PC-9 (cell line): ENCODE measurements at regions not wholly inside any gene's neighbourhood (a gene's known extent, or its start where the extent isn't known, plus 50 kb on each side); places are given as distances from the start of the nearest gene placed in this dataset.
A peak's percentile ranks its signal among the peaks of the same experiment; 100 is the strongest.
"Not testable (repeated sequence)": the region's sequence is repeated elsewhere in the genome, so short reads cannot be mapped to it uniquely, and the experiment has no call there.

Experiments used
- BruUV-seq: library from RNA; stranded (reverse); fragments of 400-500 nt; replicated peaks from 2 replicates; lab custom pipeline; 2021; lab: Mats Ljungman, UMichigan
- CTCF ChIA-PET: fragments of 300-600 bp; sonication (Branson Sonifier 250); formaldehyde crosslinking; loops from one replicate; lab custom pipeline; 2022; ENCODE audit warnings: antibody characterized with exemption; lab: Charles Lee
- POLR2A ChIA-PET: fragments of 300-600 bp; sonication (Branson Sonifier 250); formaldehyde crosslinking; loops from one replicate; lab custom pipeline; 2022; ENCODE audit warnings: antibody characterized with exemption; ENCODE audit not compliant: unreplicated experiment; lab: Charles Lee
- DNase-seq, 2 experiments: peaks; one replicate each; pipeline versions ENCODE4 v3.0.0 to v3.0.0-alpha.2; 2015 to 2022; ENCODE audit warnings: mixed read lengths in 1 of 2
- H2AFZ ChIP-seq: fragments of 200-600 bp; sonication (generic); 2 replicates; pipeline ENCODE4 v1.8.1; 2017; ENCODE audit warnings: antibody characterized with exemption
- H3F3A ChIP-seq: fragments of 200-600 bp; sonication (generic); 2 replicates; pipeline ENCODE4 v1.8.1; 2017; ENCODE audit warnings: antibody characterized with exemption, mild to moderate bottlenecking, low read depth; ENCODE audit not compliant: insufficient read depth
- H3K27ac ChIP-seq: fragments of 200-600 bp; sonication (generic); 2 replicates; pipeline ENCODE4 v1.6.1; 2016; ENCODE audit warnings: mixed run types
- H3K27me3 ChIP-seq: fragments of 200-600 bp; sonication (generic); 2 replicates; pipeline ENCODE4 v1.6.1; 2016; ENCODE audit warnings: low read depth, mixed run types; ENCODE audit not compliant: insufficient read depth
- H3K36me3 ChIP-seq: fragments of 200-600 bp; sonication (generic); 2 replicates; pipeline ENCODE4 v1.6.1; 2016; ENCODE audit warnings: low read depth, mixed run types
- H3K4me1 ChIP-seq: fragments of 200-600 bp; sonication (generic); replicated peaks from 2 replicates; pipeline ENCODE4 v1.6.1; 2016; ENCODE audit warnings: mixed run types; ENCODE audit not compliant: insufficient read depth
- H3K4me2 ChIP-seq: fragments of 200-600 bp; sonication (generic); 2 replicates; pipeline ENCODE4 v1.6.1; 2017; ENCODE audit warnings: mixed run types
- H3K4me3 ChIP-seq: fragments of 200-600 bp; sonication (generic); 2 replicates; pipeline ENCODE4 v1.6.1; 2016; ENCODE audit warnings: mixed run types
- H3K79me2 ChIP-seq: fragments of 200-600 bp; sonication (generic); 2 replicates; pipeline ENCODE4 v1.6.1; 2017; ENCODE audit warnings: low read depth, mixed run types
- H3K9me2 ChIP-seq: fragments of 200-600 bp; sonication (generic); 2 replicates; pipeline ENCODE4 v1.8.1; 2017; ENCODE audit warnings: mild to moderate bottlenecking; ENCODE audit not compliant: insufficient read depth
- H3K9me3 ChIP-seq: fragments of 200-600 bp; sonication (generic); 2 replicates; pipeline ENCODE4 v1.8.1; 2016; ENCODE audit warnings: low read depth; ENCODE audit not compliant: insufficient read depth
- H4K20me1 ChIP-seq: fragments of 200-600 bp; sonication (generic); 2 replicates; pipeline ENCODE4 v1.8.1; 2017; ENCODE audit not compliant: insufficient read depth
- EZH2 ChIP-seq: fragments of 200-600 bp; sonication (generic); IDR thresholded peaks from 2 replicates; pipeline ENCODE4 v1.8.0; 2017; ENCODE audit warnings: antibody characterized with exemption, low read depth
- intact Hi-C: fragments of 100-400 bp; cut with micrococcal nuclease; formaldehyde crosslinking; loops from one replicate; pipeline ENCODE4 v1.10.0; 2022; ENCODE audit not compliant: unreplicated experiment
- TF ChIP-seq, protein P1 (sequence below): fragments of 200-600 bp; sonication (generic); conservative IDR thresholded peaks from 2 replicates; pipeline ENCODE4 v1.6.1; 2017; ENCODE audit warnings: mixed run types, antibody characterized with exemption, mild to moderate bottlenecking, moderate library complexity

- POLR2A ChIA-PET = no interaction called here
- Histone ChIP-seq H2AFZ (peak overlapping the region; percentile 79), H3F3A (peaks cover 43% of the 10 kb centered on the region), H3K4me1 (peaks cover 8% of the 10 kb centered on the region; the same call in 1 of the 2 replicates), H3K36me3 (no peaks in the 10 kb centered on the region), H4K20me1 (no peaks in the 10 kb centered on the region), H3K27ac (peak overlapping the region; percentile 15; the same call in 1 of the 2 replicates), H3K4me3 (peak overlapping the region; percentile 83), H3K9me2 (no peaks in the 10 kb centered on the region), H3K79me2 (no peaks in the 10 kb centered on the region), H3K4me2 (peak overlapping the region; percentile 74), H3K27me3 (no peaks in the 10 kb centered on the region), H3K9me3 (no peaks in the 10 kb centered on the region)
- BruUV-seq = no TSS peak
- CTCF ChIA-PET = no interaction called here
- TF ChIP-seq, protein P1, sequence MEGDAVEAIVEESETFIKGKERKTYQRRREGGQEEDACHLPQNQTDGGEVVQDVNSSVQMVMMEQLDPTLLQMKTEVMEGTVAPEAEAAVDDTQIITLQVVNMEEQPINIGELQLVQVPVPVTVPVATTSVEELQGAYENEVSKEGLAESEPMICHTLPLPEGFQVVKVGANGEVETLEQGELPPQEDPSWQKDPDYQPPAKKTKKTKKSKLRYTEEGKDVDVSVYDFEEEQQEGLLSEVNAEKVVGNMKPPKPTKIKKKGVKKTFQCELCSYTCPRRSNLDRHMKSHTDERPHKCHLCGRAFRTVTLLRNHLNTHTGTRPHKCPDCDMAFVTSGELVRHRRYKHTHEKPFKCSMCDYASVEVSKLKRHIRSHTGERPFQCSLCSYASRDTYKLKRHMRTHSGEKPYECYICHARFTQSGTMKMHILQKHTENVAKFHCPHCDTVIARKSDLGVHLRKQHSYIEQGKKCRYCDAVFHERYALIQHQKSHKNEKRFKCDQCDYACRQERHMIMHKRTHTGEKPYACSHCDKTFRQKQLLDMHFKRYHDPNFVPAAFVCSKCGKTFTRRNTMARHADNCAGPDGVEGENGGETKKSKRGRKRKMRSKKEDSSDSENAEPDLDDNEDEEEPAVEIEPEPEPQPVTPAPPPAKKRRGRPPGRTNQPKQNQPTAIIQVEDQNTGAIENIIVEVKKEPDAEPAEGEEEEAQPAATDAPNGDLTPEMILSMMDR = no peak
- no peak for TF ChIP-seq EZH2
- intact Hi-C loops = loop anchor here (1.0 to 5.0 kb wide), 9 partner anchors 58 to 418 kb away; partner anchors contain the start of gene ZNF184
- DNase-seq = no peak
Observed at GRCh38 chr6:27604986-27605385, 132.1 kb upstream of the ZNF184 start.

DNA sequence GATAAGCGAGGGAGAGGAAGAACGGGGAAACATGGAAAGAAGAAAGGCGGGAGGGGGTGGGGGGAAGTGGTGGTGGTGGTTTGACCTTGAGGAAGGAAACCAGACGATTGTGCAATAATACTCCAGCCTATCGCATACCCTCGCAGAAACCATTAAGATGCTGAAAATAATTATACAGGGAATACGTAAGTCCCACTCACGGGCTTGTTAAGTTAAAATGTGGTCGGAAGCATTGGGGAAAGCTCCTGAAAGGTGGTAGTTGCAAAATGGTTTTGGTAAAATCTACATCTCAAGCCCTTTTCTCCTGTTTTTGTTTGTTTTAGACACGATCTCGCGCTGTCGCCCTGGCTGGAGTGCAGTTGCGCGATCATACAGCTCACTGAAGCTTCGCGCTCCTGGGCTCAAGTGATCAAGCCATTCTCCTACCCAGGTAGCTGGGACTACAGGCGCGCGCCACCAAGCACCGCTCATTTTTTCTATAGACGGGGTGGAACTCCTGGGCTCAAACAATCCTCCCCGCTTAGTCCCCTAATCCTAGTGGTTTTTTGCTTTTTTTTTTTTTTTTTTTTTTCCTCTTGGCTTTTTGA, 128.9 kb upstream of the ZNF184 start:
- no peaks in the 10 kb centered on the region for H3K27me3 ChIP-seq
- H3K4me1 ChIP-seq = peaks cover 4% of the 10 kb centered on the region; the same call in 1 of the 2 replicates
- ChIA-PET POLR2A (interaction anchor here (0.5 to 0.6 kb wide), 2 partner anchors 46 to 1556 kb away, joined by 4 to 8 read pairs; no protein-coding TSS in a partner anchor), CTCF (interaction anchor here (1.0 kb wide), 1 partner anchor 83 kb away, joined by 5 read pairs; no protein-coding TSS in a partner anchor)
- peak overlapping the region; percentile 96 for H3K4me2 ChIP-seq
- H3K9me3 ChIP-seq = no peaks in the 10 kb centered on the region
- H3K27ac ChIP-seq = 0 out of 2 replicates have a peak overlapping the region, but pooled peaks have one; percentile 1
- no peaks in the 10 kb centered on the region for H3K36me3 ChIP-seq
- H3K9me2 ChIP-seq = no peaks in the 10 kb centered on the region
- H3K79me2 ChIP-seq = no peaks in the 10 kb centered on the region
- TF ChIP-seq EZH2 = no peak
- TF ChIP-seq, protein P1 = no peak
- H2AFZ ChIP-seq = peak overlapping the region; percentile 85
- no TSS peak for BruUV-seq
- DNase-seq = peak; percentile 44 to 64
- peak overlapping the region; percentile 87 for H3K4me3 ChIP-seq
- peaks cover 29% of the 10 kb centered on the region for H3F3A ChIP-seq
- no peaks in the 10 kb centered on the region for H4K20me1 ChIP-seq
- intact Hi-C loops = no loop called here

DNA sequence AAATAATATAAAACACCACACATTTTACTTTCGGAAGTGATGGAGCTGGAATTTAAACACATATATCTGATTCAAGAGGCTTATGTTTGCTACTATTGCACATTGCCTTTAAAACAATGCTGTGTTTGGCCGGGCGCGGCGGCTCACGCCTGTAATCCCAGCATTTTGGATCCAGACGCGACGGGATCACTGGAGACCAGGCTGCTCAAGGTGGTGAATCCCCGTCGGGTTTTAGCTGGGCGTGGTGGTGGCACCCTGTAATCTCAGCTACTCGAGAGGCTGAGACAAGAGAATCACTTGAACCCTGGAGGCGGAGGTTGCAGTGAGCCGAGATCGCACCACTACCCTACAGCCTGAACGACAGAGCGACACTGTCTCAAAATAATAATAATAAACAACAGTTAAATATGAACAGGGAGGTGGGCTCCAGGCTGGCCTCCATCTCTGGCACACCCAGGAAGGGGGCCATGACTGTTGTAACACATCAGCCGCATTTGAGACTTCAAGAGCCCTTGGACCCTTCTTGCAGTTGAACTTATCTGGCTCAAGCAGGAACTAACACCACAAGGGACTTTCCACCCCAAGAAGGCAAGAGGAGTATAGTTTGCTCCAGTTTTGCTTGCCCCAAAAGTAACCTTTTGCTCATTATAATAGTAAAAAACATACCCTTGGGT, 127.1 kb upstream of the ZNF184 start:
- BruUV-seq = no TSS peak
- ChIA-PET CTCF (no interaction called here), POLR2A (interaction anchor here (0.7 kb wide), 1 partner anchor 55 kb away, joined by 5 read pairs; no protein-coding TSS in a partner anchor)
- Histone ChIP-seq H2AFZ (0 out of 2 replicates have a peak overlapping the region, but pooled peaks have one; percentile 66), H3K4me1 (peaks cover 4% of the 10 kb centered on the region; the same call in 1 of the 2 replicates), H3K4me3 (peak overlapping the region; percentile 87; the same call in 1 of the 2 replicates), H3K79me2 (no peaks in the 10 kb centered on the region), H3K36me3 (no peaks in the 10 kb centered on the region), H3K27ac (no peak overlapping the region), H3K9me3 (no peaks in the 10 kb centered on the region), H4K20me1 (no peaks in the 10 kb centered on the region), H3F3A (peaks cover 16% of the 10 kb centered on the region), H3K4me2 (peak overlapping the region; percentile 96), H3K9me2 (no peaks in the 10 kb centered on the region), H3K27me3 (no peaks in the 10 kb centered on the region)
- intact Hi-C loops = no loop called here
- no peak for DNase-seq
- no peak for TF ChIP-seq EZH2
- TF ChIP-seq, protein P1 = no peak

GRCh38 chr6:27597031-27597567, 124.2 kb upstream of the ZNF184 start:
- DNase-seq, H4K20me1 ChIP-seq, CTCF ChIA-PET, H3F3A ChIP-seq, H3K4me2 ChIP-seq, H2AFZ ChIP-seq, POLR2A ChIA-PET, H3K79me2 ChIP-seq, H3K27me3 ChIP-seq, intact Hi-C loops, BruUV-seq, H3K27ac ChIP-seq, H3K9me3 ChIP-seq, H3K36me3 ChIP-seq, H3K9me2 ChIP-seq, H3K4me3 ChIP-seq: not testable (repeated sequence)
- H3K4me1 ChIP-seq = peaks cover 11% of the 10 kb centered on the region; the same call in 1 of the 2 replicates
